Activated CD8-positive, alpha-beta memory T cell treated with anti-CD3 and anti-CD28 coated beads, Interleukin-2, amount 50 U/mL, for 4 hours (primary cell): ENCODE measurements at regions not wholly inside any gene's neighbourhood (a gene's known extent, or its start where the extent isn't known, plus 50 kb on each side); places are given as distances from the start of the nearest gene placed in this dataset.

ENCODE experiments used
- DNase-seq: peaks from one replicate; pipeline ENCODE4 v3.0.0-alpha.2; 2020

- DNase-seq: no peak
These were observed 334.6 kb downstream of the SLC4A3 start for GRCh38 chr2:219961947-219962498.

GRCh38 chr2:219962801-219963200 is 335.4 kb downstream of the SLC4A3 start:
- DNase-seq: no peak

- no peak for DNase-seq
These were observed 338.1 kb downstream of the SLC4A3 start for GRCh38 chr2:219965287-219966194.

GRCh38 chr2:219967247-219968245 is 340.1 kb downstream of the SLC4A3 start:
- no peak for DNase-seq

- DNase-seq: no peak
These were observed 341.4 kb downstream of the SLC4A3 start for GRCh38 chr2:219968685-219969345.

- no peak for DNase-seq
These were observed 342.1 kb downstream of the SLC4A3 start for GRCh38 chr2:219969508-219969907.

- DNase-seq: no peak
These were observed 345.7 kb downstream of the SLC4A3 start for GRCh38 chr2:219973136-219973535.

GRCh38 chr2:219976871-219977270 is 349.4 kb downstream of the SLC4A3 start:
- DNase-seq: no peak

GRCh38 chr2:219980638-219981037 is 353.2 kb downstream of the SLC4A3 start:
- no peak for DNase-seq

- no peak for DNase-seq
These were observed 356.4 kb downstream of the SLC4A3 start for GRCh38 chr2:219983836-219984235.

- DNase-seq: no peak
These were observed 357.6 kb downstream of the SLC4A3 start for GRCh38 chr2:219985017-219985416.

- no peak for DNase-seq
These were observed 360.4 kb downstream of the SLC4A3 start for GRCh38 chr2:219987830-219988229.

GRCh38 chr2:219989744-219990143 is 362.3 kb downstream of the SLC4A3 start:
- no peak for DNase-seq

- DNase-seq: no peak
These were observed 363.7 kb downstream of the SLC4A3 start for GRCh38 chr2:219991116-219991515.

GRCh38 chr2:219995399-219995798 is 368.0 kb downstream of the SLC4A3 start:
- no peak for DNase-seq

- DNase-seq: no peak
These were observed 368.7 kb downstream of the SLC4A3 start for GRCh38 chr2:219995991-219996765.

- DNase-seq: no peak
These were observed 370.0 kb downstream of the SLC4A3 start for GRCh38 chr2:219997341-219997851.

- no peak for DNase-seq
These were observed 370.7 kb downstream of the SLC4A3 start for GRCh38 chr2:219998107-219998506.

GRCh38 chr2:219998714-219999227 is 371.3 kb downstream of the SLC4A3 start:
- DNase-seq: no peak

- DNase-seq: no peak
These were observed 372.6 kb downstream of the SLC4A3 start for GRCh38 chr2:220000080-220000479.

GRCh38 chr2:220000586-220000985 is 373.2 kb downstream of the SLC4A3 start:
- no peak for DNase-seq
